H9 (cell line): ENCODE measurements at regions not wholly inside any gene's neighbourhood (a gene's known extent, or its start where the extent isn't known, plus 50 kb on each side); places are given as distances from the start of the nearest gene placed in this dataset.

ENCODE experiments used
- DNase-seq: peaks from one replicate; pipeline ENCODE4 v3.0.0-alpha.2; 2017
- H2AFZ ChIP-seq: one replicate; pipeline ENCODE4 v1.6.1; 2013; ENCODE audit warnings: mild to moderate bottlenecking, low read length, control low read depth, moderate library complexity
- H2AK5ac ChIP-seq: 2 replicates; pipeline ENCODE4 v1.6.1; 2013; ENCODE audit warnings: low read length, control low read depth, mixed read lengths; ENCODE audit not compliant: insufficient read length
- H2BK120ac ChIP-seq: one replicate; pipeline ENCODE4 v1.6.1; 2013; ENCODE audit warnings: low read depth, mild to moderate bottlenecking, low read length, control low read depth, inconsistent platforms; ENCODE audit not compliant: poor library complexity, severe bottlenecking
- H2BK12ac ChIP-seq: 2 replicates; pipeline ENCODE4 v1.6.1; 2013; ENCODE audit warnings: low read length, control low read depth, mixed read lengths, low read depth; ENCODE audit not compliant: insufficient read length
- H2BK15ac ChIP-seq: 2 replicates; pipeline ENCODE4 v1.6.1; 2013; ENCODE audit warnings: low read depth, low read length, control low read depth
- H2BK20ac ChIP-seq: one replicate; pipeline ENCODE4 v1.6.1; 2013; ENCODE audit warnings: low read depth, mild to moderate bottlenecking, low read length, control low read depth, inconsistent platforms; ENCODE audit not compliant: poor library complexity, severe bottlenecking
- H2BK5ac ChIP-seq: 2 replicates; pipeline ENCODE4 v1.6.1; 2013; ENCODE audit warnings: low read length, control low read depth, mixed read lengths; ENCODE audit not compliant: insufficient read length
- H3K14ac ChIP-seq: 2 replicates; pipeline ENCODE4 v1.6.1; 2013; ENCODE audit warnings: low read length, control low read depth; ENCODE audit not compliant: insufficient read depth
- H3K18ac ChIP-seq: 2 replicates; pipeline ENCODE4 v1.6.1; 2013; ENCODE audit warnings: low read depth, mild to moderate bottlenecking, mixed read lengths, low read length, control low read depth; ENCODE audit not compliant: insufficient read length
- H3K23ac ChIP-seq: 2 replicates; pipeline ENCODE4 v1.6.1; 2013; ENCODE audit warnings: low read length, control low read depth, mixed read lengths, low read depth; ENCODE audit not compliant: insufficient read length
- H3K23me2 ChIP-seq: 2 replicates; pipeline ENCODE4 v1.6.1; 2013; ENCODE audit warnings: low read depth, mild to moderate bottlenecking, mixed read lengths, low read length, control low read depth; ENCODE audit not compliant: insufficient read length, poor library complexity, severe bottlenecking
- H3K27ac ChIP-seq: 2 replicates; pipeline ENCODE4 v1.5.1; 2013; ENCODE audit warnings: low read length, control low read depth, mixed read lengths, low read depth; ENCODE audit not compliant: insufficient read length
- H3K27me3 ChIP-seq: 2 replicates; pipeline ENCODE4 v1.6.1; 2013; ENCODE audit warnings: low read length, control low read depth, inconsistent platforms; ENCODE audit not compliant: insufficient read depth
- H3K4ac ChIP-seq: 2 replicates; pipeline ENCODE4 v1.6.1; 2013; ENCODE audit warnings: low read depth, mild to moderate bottlenecking, control low read depth, inconsistent platforms, low read length, moderate library complexity
- H3K4me1 ChIP-seq: 2 replicates; pipeline ENCODE4 v1.6.1; 2013; ENCODE audit warnings: low read length, control low read depth, inconsistent platforms; ENCODE audit not compliant: insufficient read depth
- H3K4me2 ChIP-seq: 2 replicates; pipeline ENCODE4 v1.6.1; 2013; ENCODE audit warnings: low read length, control low read depth, mixed read lengths; ENCODE audit not compliant: insufficient read length, insufficient read depth
- H3K56ac ChIP-seq: 2 replicates; pipeline ENCODE4 v1.6.1; 2013; ENCODE audit warnings: low read depth, mild to moderate bottlenecking, mixed read lengths, low read length, control low read depth; ENCODE audit not compliant: insufficient read length
- H3K79me1 ChIP-seq: 2 replicates; pipeline ENCODE4 v1.6.1; 2013; ENCODE audit warnings: low read depth, mild to moderate bottlenecking, moderate library complexity, low read length, control low read depth, inconsistent platforms; ENCODE audit not compliant: insufficient read depth, poor library complexity, severe bottlenecking
- H3K79me2 ChIP-seq: 2 replicates; pipeline ENCODE4 v1.6.1; 2013; ENCODE audit warnings: low read length, control low read depth, inconsistent platforms; ENCODE audit not compliant: insufficient read depth
- H3K9ac ChIP-seq: 2 replicates; pipeline ENCODE4 v1.6.1; 2013; ENCODE audit warnings: low read length, control low read depth, mixed read lengths; ENCODE audit not compliant: insufficient read length; ENCODE audit errors: extremely low read depth
- H3K9me3 ChIP-seq: one replicate; pipeline ENCODE4 v1.6.1; 2013; ENCODE audit warnings: low read depth, low read length, inconsistent platforms; ENCODE audit not compliant: control insufficient read depth
- H3T11ph ChIP-seq: one replicate; pipeline ENCODE4 v1.6.1; 2013; ENCODE audit warnings: mild to moderate bottlenecking, low read length, control low read depth, inconsistent platforms
- H4K20me1 ChIP-seq: one replicate; pipeline ENCODE4 v1.6.1; 2013; ENCODE audit not compliant: control insufficient read depth, insufficient read length, insufficient read depth
- H4K5ac ChIP-seq: 2 replicates; pipeline ENCODE4 v1.6.1; 2013; ENCODE audit warnings: low read depth, mild to moderate bottlenecking, mixed read lengths, low read length, control low read depth; ENCODE audit not compliant: insufficient read length
- H4K8ac ChIP-seq: replicated peaks from 2 replicates; pipeline ENCODE4 v1.6.1; 2013; ENCODE audit warnings: low read length, control low read depth, mixed read lengths, low read depth; ENCODE audit not compliant: insufficient read length
- H4K91ac ChIP-seq: 2 replicates; pipeline ENCODE4 v1.6.1; 2013; ENCODE audit warnings: low read depth, mild to moderate bottlenecking, moderate library complexity, mixed read lengths, low read length, control low read depth; ENCODE audit not compliant: insufficient read length
- H3K27ac Mint-ChIP-seq, 3 experiments: 2 replicates in 2 of 3; 3 replicates in 1 of 3; pipeline ENCODE4 v1.8.0; 2020 to 2021; ENCODE audit warnings: mixed read lengths in 3 of 3, mild to moderate bottlenecking in 1 of 3, moderate library complexity in 1 of 3
- H3K27me3 Mint-ChIP-seq: 2 replicates; pipeline ENCODE4 v1.8.0; 2021; ENCODE audit warnings: low read depth, mild to moderate bottlenecking, moderate library complexity, mixed read lengths
- H3K36me3 Mint-ChIP-seq, 3 experiments: 2 replicates in 2 of 3; 3 replicates in 1 of 3; pipeline ENCODE4 v1.8.0; 2020 to 2021; ENCODE audit warnings: low read depth in 3 of 3, mixed read lengths in 3 of 3; ENCODE audit not compliant: insufficient read depth in 1 of 3
- H3K4me1 Mint-ChIP-seq, 2 experiments: 2 replicates each; pipeline ENCODE4 v1.8.0; 2020; ENCODE audit warnings: mixed read lengths in 2 of 2
- H3K4me3 Mint-ChIP-seq, 2 experiments: 2 replicates in 1 of 2; 3 replicates in 1 of 2; pipeline ENCODE4 v1.8.0; 2020 to 2021; ENCODE audit warnings: mild to moderate bottlenecking in 2 of 2, mixed read lengths in 2 of 2, moderate library complexity in 1 of 2
- H3K9me3 Mint-ChIP-seq, 2 experiments: 2 replicates in 1 of 2; 3 replicates in 1 of 2; pipeline ENCODE4 v1.8.0; 2020; ENCODE audit warnings: mild to moderate bottlenecking in 2 of 2, mixed read lengths in 2 of 2, moderate library complexity in 1 of 2
- WGBS: extraction: QIAGEN DNeasy Blood & Tissue Kit; methylation state at CpG from one replicate; pipeline ENCODE4 v1.1.7; 2013; ENCODE audit warnings: missing lambda C conversion rate, low lambda C conversion rate, mixed read lengths; ENCODE audit not compliant: insufficient read length; ENCODE audit errors: extremely low coverage; 5-methylcytosine and 5-hydroxymethylcytosine counted together
- TF ChIP-seq, protein P1 (sequence below): fragments of 200-600 bp; sonication (generic); conservative IDR thresholded peaks from 3 replicates; pipeline ENCODE4 v1.8.0; 2021; ENCODE audit warnings: antibody characterized with exemption, mild to moderate bottlenecking

DNA sequence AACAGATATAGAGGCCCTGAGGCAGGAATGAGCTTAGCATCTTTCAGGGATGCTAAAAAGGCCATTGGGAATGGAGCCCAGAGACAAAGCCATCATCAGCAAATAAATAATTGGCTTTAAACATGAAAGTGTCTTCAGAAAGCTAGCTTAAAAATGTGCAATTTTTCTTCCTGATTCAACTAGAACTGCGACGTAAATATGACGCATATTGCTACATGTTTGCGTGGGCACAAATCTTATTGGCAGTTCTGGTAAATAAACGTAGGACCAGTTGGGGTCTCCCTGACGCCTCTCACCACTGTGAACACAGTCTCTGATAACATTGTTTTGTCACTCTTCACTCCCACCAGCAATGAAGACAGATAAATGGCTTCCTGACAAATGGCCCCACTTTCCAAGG, 97.3 kb upstream of the SRD5A3 start:
- H3K9me3 ChIP-seq: no peaks in the 10 kb centered on the region
- H2BK120ac ChIP-seq: no peak overlapping the region
- no peak overlapping the region for H4K8ac ChIP-seq
- no peak for DNase-seq
- no peak overlapping the region for H4K91ac ChIP-seq
- no peak overlapping the region for H3K4me2 ChIP-seq
- H3K9ac ChIP-seq: no peak overlapping the region
- no peak overlapping the region for H2BK5ac ChIP-seq
- no peak overlapping the region for H3K4me3 Mint-ChIP-seq
- no peak overlapping the region for H2BK12ac ChIP-seq
- WGBS: no CpG with 5 or more reads among the region's 6 CpGs
- no peak overlapping the region for H3K56ac ChIP-seq
- no peak overlapping the region for H3K18ac ChIP-seq
- H3K23me2 ChIP-seq: no peaks in the 10 kb centered on the region
- no peak overlapping the region for H4K5ac ChIP-seq
- no peak overlapping the region for H3K23ac ChIP-seq
- no peaks in the 10 kb centered on the region for H3K9me3 Mint-ChIP-seq
- no peak overlapping the region for H3K4ac ChIP-seq
- no peaks in the 10 kb centered on the region for H3K79me2 ChIP-seq
- H3K27me3 ChIP-seq: no peaks in the 10 kb centered on the region
- TF ChIP-seq, protein P1, sequence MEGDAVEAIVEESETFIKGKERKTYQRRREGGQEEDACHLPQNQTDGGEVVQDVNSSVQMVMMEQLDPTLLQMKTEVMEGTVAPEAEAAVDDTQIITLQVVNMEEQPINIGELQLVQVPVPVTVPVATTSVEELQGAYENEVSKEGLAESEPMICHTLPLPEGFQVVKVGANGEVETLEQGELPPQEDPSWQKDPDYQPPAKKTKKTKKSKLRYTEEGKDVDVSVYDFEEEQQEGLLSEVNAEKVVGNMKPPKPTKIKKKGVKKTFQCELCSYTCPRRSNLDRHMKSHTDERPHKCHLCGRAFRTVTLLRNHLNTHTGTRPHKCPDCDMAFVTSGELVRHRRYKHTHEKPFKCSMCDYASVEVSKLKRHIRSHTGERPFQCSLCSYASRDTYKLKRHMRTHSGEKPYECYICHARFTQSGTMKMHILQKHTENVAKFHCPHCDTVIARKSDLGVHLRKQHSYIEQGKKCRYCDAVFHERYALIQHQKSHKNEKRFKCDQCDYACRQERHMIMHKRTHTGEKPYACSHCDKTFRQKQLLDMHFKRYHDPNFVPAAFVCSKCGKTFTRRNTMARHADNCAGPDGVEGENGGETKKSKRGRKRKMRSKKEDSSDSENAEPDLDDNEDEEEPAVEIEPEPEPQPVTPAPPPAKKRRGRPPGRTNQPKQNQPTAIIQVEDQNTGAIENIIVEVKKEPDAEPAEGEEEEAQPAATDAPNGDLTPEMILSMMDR: no peak
- no peaks in the 10 kb centered on the region for H4K20me1 ChIP-seq
- no peaks in the 10 kb centered on the region for H3K36me3 Mint-ChIP-seq
- H3K27ac Mint-ChIP-seq: peak overlapping the region in 1 of 3 experiments; percentile 38; a peak in 1 of 7 replicates
- no peak overlapping the region for H3K27ac ChIP-seq
- no peaks in the 10 kb centered on the region for H3K79me1 ChIP-seq
- H3T11ph ChIP-seq: no peak overlapping the region
- no peak overlapping the region for H2AFZ ChIP-seq
- H3K27me3 Mint-ChIP-seq: no peaks in the 10 kb centered on the region
- H3K14ac ChIP-seq: no peak overlapping the region
- H2BK15ac ChIP-seq: no peak overlapping the region
- peaks cover 9% of the 10 kb centered on the region; the same call in 1 of the 2 replicates for H3K4me1 ChIP-seq
- peaks cover 9 to 11% of the 10 kb centered on the region in 2 experiments for H3K4me1 Mint-ChIP-seq
- H2AK5ac ChIP-seq: no peak overlapping the region
- H2BK20ac ChIP-seq: no peak overlapping the region
